ENCODE measurements at regions not wholly inside any gene's neighbourhood (a gene's known extent, or its start where the extent isn't known, plus 50 kb on each side); places are given as distances from the start of the nearest gene placed in this dataset.
"Not testable (repeated sequence)": the region's sequence is repeated elsewhere in the genome, so short reads cannot be mapped to it uniquely, and the experiment has no call there.

- DNase-seq, result no peak
Observed at GRCh38 chr2:12881952-12882351, 165.2 kb downstream of the TRIB2 start.

DNA sequence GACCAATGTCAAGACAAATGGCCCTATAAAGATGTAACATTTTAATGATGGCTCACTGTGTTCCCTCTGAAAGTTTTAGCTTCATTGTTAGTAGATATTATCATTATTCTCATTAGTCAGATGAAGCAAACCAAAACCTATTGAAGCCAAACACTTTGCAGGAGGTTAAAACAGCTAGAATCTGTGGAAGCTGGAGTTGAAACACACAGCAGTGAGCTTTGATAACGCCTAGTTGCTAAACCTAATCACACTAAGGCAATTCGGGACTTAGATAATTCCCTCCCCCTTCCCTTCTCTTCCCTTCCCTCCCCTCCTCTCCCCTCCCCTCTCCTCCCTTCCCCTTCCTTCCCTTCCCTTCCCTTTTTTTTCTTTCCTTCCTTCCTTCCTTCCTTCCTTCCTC, 165.7 kb downstream of the TRIB2 start:
- DNase-seq, result no peak

DNA sequence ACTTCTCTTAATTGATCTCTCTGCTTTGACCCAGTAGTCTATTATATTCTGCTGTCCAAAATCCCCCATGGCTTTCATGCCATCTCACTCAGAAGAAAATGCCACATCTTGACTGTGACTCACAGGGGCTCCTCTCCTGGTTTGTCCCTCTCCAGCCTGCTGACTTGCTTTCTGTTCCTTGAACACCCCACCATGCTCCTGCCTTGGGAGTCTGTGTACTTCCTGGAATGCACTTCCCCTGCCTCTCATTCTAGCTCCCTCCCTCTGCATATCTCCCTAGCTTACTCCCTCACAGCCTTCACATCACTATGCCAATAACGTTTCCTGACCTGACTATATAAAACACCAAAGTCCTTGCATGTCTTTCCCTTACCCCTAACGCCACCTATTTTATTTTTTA, 167.2 kb downstream of the TRIB2 start:
- DNase-seq, result no peak

DNA sequence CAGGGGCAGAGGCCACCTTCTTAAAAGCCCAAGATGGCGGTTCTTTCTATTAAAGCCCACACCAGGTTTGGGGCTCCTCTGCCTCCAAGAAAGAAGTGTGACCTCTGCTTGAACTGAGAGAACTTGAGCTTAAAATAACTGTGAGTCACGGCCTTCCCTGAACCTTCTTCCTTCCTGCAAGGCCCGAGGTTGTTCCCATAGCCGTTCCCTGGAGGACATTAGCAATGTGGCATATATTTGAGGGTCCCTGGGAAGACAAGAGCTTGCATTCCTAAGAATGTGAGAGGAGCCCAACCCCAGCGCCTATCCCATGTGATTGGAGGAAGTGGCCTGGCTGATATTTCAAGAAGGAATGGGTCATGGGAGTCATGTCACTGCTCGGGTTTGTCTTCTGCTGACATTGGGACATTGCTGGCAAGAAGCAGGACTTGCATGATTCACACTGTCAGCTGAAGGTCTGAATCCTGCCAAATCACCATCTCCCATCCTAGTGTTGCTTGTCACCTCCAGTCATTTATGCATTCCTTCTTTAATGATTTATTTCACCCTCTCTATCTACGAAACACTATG, 168.1 kb downstream of the TRIB2 start:
- no peak for DNase-seq

DNA sequence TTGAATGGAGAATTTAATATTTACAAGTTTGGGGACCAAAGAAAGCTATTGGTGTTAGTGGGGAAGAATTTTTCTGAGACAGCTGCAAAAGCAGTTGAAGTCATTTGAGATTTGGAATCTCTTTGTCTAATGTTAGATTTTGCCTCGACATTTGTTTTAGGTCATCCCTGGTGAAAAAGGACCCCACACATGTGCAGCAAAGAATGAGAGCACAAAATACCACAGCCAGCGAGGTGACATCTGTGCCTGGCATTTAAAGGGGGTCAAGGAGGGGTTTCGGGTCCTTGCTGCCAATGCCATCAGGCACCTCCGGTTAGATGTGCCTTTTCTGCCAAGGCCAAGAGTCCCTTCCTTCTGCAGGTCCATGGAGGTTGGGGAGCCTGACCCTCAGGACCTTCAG, 173.3 kb downstream of the TRIB2 start:
- no peak for DNase-seq

DNA sequence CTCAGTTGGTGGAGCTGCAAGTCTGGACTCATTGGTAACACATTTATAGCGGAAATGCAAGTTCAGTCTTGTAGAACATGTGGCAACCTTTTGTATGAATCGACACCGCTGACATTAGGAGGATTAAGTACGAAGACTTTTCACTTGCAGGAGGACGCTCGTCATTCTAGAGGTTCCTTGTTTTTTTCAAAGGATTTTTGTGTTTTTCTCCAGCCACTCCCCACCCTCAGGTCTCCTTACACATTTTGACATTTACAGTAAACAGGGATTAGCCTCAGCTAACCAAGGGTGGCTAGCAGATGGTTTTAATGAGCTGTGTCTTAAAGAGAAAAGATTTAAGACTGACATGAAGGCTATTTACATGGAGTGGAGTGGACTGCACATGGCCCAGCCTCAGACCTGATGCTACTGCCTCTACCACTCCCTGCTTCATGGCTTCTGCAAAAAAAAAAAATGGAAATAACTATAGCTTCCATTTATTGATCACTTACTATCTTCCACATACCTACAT, 173.8 kb downstream of the TRIB2 start:
- DNase-seq, result no peak

GRCh38 chr2:12895017-12895416, 178.3 kb downstream of the TRIB2 start:
- DNase-seq, result no peak

DNA sequence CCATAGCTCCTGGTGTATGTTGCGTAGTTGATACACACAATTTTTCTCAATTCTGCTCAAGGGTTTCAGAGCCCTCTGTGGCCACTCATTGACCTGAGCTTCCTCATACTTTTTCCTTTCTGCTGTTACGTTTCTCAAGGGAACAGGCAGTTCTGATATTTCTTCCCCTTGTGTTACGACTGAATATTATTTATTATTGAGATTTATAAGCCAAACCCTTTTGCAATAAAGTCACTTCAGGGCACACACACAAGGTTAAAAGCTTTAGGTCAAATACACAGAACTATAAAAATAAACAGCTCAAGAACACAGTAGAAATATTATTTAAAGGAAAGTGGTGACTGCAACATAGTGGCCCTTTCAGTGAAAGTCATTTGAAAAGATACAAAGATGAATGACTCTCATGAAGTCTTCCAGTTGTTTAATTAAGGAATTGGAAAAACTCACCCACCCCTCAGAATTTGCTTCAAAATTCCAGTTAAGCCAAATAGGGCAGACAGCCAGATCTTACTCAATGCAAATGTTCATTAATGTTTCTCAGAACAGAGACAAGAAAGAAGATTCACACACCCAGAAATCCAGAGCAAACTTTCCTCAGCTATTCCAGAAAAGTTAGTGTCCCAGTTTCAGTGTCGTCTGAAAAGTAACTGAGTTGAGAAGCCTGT, 179.7 kb downstream of the TRIB2 start:
- DNase-seq, result no peak

- DNase-seq, result no peak
Observed at GRCh38 chr2:12897181-12897580, 180.4 kb downstream of the TRIB2 start.

DNA sequence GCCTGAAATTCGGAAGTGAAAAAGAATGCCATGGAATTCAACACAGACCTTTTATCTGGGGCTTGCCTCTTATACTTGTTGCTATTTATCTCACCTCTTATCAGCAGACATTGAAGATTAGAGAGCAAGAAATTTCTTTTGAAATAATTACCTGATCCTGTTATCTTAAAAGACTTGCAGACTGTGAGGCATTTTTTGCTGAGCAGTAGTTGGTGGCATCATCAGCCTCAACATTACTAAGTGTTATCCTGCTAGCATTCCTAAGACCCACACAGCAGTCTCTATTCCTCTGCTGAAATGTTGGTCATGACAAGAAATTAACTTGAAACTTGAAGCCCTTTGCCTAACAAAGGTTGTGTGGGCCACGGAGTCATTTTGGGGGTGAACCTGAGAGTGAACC, 186.5 kb downstream of the TRIB2 start:
- DNase-seq, result no peak

- DNase-seq, result no peak
Observed at GRCh38 chr2:12910431-12910830, 193.7 kb downstream of the TRIB2 start.

DNA sequence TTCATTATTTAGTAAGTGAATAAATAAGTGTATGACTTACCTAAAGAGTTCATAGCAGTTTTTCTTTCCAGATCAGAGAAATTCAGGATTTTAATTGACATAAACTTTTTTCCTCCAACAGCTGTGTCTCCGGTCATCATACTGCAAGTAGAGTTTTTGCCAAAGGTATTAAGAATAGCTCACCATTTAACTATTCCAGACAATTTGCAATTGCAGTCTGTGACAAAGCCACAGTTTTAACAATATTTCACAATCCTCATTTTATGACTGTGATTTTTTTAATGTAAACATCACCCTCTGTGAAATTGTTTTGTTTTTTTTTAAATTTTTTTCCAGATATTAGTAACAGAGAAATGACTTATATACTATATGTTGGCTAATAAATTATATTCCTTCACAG, 199.1 kb downstream of the TRIB2 start:
- no peak for DNase-seq

- DNase-seq, result no peak
Observed at GRCh38 chr2:12918138-12918834, 201.6 kb downstream of the TRIB2 start.

DNA sequence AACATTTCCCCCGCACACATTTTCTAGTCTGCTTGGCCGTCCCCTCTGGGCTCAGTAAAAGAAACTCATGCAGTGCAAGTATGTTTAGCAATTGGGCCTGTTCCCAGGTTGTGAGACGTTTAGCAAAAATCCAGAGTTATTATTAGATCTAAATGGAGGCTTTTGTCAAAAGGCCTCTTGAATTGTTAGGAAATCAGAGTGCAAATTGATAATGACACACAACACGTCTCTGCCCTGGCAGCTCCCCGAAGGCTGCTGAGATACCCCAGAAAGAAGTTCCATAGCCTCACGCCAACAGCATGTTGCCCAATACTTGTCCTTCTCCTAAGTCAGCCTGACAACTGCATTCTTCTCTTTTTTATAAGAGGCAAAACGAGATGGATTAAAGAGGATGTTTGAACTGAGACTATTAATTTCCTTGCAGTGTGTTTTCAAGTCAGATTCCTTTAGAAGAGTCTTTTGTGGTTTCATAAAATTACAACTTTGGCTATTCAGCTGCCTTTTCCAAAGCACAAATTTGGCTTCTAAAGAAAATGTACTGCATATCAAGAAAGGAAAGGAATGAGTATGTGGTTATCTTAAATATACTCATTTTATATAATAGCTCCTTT, 202.2 kb downstream of the TRIB2 start:
- DNase-seq, result no peak

GRCh38 chr2:12921321-12921720, 204.6 kb downstream of the TRIB2 start:
- DNase-seq, result no peak

DNA sequence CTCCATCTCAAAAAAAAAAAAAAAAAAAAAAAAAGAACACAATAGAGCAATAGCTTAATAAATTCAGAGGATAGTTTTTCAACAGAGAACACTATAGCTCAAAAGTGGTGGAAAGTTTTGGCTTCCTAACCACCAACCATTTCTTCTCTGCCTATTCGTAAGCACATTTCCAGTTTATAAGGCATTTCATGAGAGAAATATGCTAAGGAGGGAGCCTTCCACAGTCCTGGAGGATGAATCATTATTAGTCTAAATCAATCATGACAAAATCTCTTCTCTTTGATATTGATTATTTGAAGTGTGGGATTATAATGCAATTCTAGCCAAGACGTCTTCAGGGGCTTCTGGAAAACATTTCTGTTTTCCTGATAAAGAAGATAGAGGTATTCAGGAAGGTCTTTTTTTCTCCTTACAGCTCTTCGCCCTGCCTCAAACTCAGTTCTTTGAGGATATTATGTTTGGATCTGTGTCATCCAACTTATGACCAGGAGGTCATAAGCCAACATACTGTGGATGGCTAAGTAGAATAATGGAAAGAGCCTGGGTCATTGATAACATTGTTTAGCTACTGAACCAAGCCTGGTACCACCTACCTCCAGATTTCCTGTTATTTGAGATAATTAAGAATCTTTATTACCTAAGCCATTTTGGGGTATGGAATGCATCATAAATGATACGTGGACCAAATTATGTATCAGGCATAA, 207.3 kb downstream of the TRIB2 start:
- DNase-seq, result no peak

DNA sequence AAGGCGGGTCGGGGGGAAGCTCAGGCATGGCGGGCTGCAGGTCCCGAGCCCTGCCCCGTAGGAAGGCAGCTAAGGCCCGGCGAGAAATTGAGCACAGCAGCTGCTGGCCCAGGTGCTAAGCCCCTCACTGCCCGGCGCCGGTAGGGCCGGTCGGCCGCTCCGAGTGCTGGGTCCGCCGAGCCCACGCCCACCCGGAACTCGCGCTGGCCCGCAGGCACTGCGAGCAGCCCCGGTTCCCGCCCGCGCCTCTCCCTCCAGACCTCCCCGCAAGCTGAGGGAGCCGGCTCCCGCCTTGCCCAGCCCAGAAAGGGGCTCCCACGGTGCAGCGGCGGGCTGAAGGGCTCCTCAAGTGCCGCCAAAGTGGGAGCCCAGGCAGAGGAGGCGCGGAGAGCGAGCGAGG, 209.9 kb downstream of the TRIB2 start:
- DNase-seq, result not testable (repeated sequence)

GRCh38 chr2:12928197-12928774, 211.6 kb downstream of the TRIB2 start:
- DNase-seq, result no peak

GRCh38 chr2:12928775-12929401, 212.2 kb downstream of the TRIB2 start:
- no peak for DNase-seq

DNA sequence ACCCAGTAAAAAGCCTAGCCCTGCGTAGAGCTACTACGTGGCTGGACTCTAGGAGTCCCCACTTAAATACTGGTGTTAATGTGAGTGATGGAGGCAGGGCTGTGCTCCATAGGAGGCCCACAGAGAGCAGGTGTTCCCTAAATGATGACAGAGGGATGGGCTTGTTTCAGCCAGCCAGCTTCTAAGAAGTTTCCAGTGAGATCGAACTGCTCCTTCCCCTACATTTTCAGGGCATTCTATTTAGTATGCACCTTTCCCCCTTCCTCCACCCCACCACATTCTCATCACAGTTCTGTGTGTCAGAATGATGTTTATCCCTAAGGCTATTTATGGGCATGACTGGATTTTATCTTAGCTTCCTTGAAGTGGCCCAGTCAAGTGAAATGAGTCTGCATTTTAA, 213.0 kb downstream of the TRIB2 start:
- no peak for DNase-seq

- DNase-seq, result no peak
Observed at GRCh38 chr2:12930391-12930790, 213.7 kb downstream of the TRIB2 start.

- no peak for DNase-seq
Observed at GRCh38 chr2:12931186-12931844, 214.6 kb downstream of the TRIB2 start.

Data from activated T-cell treated with anti-CD3 and anti-CD28 coated beads, Interleukin-2, amount 50 U/mL, for 1 hour (primary cell).